ENCODE measurements at regions not wholly inside any gene's neighbourhood (a gene's known extent, or its start where the extent isn't known, plus 50 kb on each side); places are given as distances from the start of the nearest gene placed in this dataset.

DNA sequence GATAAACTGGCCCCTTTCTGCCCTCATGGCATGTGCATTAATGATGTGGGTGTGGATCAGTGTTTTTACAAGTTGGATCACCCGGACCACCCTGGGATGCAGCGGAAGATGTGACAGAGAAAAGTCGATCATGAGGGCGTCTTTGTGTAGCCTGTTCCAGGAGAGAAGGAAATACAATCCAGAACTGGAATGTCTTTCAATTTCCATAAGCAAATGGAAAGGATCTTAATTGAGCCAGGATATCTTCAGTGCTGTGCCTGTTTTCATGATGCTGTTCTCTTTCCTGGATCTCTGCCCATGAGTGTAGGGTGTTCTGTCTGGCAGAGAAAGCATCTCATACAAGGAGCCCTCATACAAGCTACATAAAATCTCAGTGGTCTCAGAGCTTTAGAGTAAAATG lies 481.4 kb downstream of the XYLT1 start:
- no peaks in the 10 kb centered on the region for H3K9me3 ChIP-seq
- no peak overlapping the region for H3K27ac ChIP-seq
- H3K36me3 ChIP-seq = no peaks in the 10 kb centered on the region
- no peak for DNase-seq
- intact Hi-C loops (cut with DNase I; ENCODE audit: low total_unique reads) = no loop called here
- H3K27me3 ChIP-seq = no peaks in the 10 kb centered on the region
- no peak overlapping the region for H3K4me3 ChIP-seq
- no peaks in the 10 kb centered on the region for H3K4me1 ChIP-seq
- TF ChIP-seq, protein P1, sequence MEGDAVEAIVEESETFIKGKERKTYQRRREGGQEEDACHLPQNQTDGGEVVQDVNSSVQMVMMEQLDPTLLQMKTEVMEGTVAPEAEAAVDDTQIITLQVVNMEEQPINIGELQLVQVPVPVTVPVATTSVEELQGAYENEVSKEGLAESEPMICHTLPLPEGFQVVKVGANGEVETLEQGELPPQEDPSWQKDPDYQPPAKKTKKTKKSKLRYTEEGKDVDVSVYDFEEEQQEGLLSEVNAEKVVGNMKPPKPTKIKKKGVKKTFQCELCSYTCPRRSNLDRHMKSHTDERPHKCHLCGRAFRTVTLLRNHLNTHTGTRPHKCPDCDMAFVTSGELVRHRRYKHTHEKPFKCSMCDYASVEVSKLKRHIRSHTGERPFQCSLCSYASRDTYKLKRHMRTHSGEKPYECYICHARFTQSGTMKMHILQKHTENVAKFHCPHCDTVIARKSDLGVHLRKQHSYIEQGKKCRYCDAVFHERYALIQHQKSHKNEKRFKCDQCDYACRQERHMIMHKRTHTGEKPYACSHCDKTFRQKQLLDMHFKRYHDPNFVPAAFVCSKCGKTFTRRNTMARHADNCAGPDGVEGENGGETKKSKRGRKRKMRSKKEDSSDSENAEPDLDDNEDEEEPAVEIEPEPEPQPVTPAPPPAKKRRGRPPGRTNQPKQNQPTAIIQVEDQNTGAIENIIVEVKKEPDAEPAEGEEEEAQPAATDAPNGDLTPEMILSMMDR (IDR thresholded peaks at IDR 0.05) = no peak

DNA sequence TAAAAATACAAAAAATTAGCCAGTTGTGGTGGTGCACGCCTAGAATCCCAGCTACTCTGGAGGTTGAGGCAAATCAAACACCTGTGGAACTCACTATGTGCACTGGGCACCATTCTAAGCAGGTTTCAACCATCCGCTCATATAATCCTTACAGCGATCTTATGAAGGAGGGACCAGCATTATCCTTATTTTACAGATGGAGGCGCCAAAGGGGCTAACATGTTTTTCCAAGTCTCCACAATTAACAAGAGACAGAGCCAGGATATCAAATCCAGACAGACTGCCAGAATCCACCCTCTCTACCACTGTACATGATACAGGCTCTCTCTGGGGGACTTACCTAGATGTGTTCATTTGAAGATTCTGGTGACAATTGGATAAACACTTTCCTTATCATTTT lies 479.0 kb downstream of the XYLT1 start:
- TF ChIP-seq, protein P1 (IDR thresholded peaks at IDR 0.05) = no peak
- Histone ChIP-seq H3K4me1 (no peaks in the 10 kb centered on the region), H3K4me3 (no peak overlapping the region), H3K36me3 (no peaks in the 10 kb centered on the region), H3K27me3 (no peaks in the 10 kb centered on the region), H3K27ac (no peak overlapping the region), H3K9me3 (no peaks in the 10 kb centered on the region)
- intact Hi-C loops (cut with DNase I; ENCODE audit: low total_unique reads) = no loop called here
- DNase-seq = no peak

DNA sequence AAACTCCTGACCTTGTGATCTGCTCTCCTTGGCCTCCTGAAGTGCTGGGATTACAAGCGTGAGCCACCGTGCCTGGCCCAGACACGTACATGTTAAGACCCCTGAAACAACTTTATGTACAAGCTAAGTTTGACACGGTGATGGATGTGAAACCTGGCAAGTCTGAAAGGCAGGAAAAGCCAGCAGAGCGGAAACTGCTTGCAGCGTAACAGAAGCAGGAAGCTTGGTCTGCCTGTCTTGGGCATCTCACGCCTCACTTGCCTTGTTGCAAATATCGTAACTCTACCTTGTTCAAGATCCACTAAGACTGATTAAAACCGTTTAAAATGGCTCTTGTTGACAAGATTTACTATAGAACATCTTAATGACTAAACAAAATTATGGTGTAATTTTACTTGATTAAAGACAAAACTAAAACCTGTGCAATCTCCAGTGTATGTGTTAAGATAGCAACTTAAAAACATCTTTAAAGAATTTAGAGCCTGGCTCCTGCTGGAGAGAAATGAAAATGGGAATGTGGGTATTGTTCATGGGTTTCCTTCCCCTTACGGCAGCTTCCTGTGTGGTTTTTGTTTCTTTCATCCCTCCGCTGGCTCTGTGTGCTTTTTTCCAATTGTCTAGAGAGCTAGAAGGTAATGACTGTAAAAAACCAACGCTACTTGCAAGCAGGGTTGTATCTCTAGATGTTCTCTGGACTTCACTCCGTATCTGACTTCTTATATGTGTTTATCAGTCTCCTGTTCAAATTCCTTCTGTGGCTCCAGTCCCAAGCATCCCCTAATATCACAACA lies 477.6 kb downstream of the XYLT1 start:
- H3K4me1 ChIP-seq = no peaks in the 10 kb centered on the region
- intact Hi-C loops (cut with DNase I; ENCODE audit: low total_unique reads) = no loop called here
- no peaks in the 10 kb centered on the region for H3K27me3 ChIP-seq
- TF ChIP-seq, protein P1 (IDR thresholded peaks at IDR 0.05) = no peak
- H3K36me3 ChIP-seq = no peaks in the 10 kb centered on the region
- H3K27ac ChIP-seq = no peak overlapping the region
- no peak for DNase-seq
- no peaks in the 10 kb centered on the region for H3K9me3 ChIP-seq
- H3K4me3 ChIP-seq = no peak overlapping the region

DNA sequence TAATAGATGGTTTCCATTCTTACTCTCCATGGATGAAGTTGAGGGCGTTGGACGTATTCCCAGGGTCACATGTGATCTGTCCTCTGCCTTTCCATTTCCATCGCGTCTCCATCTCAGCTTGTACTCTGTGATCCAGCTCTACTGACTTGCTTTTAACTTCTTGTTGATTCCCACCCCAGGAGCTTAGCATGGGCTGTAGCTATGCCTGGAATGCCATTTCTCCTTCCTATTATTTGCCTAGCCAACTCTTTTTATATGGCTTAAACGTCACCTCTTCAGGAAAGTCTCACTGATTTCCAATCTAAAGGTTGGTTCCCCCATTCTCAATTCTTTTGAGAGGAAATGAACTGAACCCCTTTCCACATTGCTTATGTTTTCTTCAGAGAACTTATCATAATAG lies 475.9 kb downstream of the XYLT1 start:
- Histone ChIP-seq H3K4me3 (no peak overlapping the region), H3K4me1 (no peaks in the 10 kb centered on the region), H3K27ac (no peak overlapping the region), H3K9me3 (no peaks in the 10 kb centered on the region), H3K27me3 (no peaks in the 10 kb centered on the region), H3K36me3 (no peaks in the 10 kb centered on the region)
- TF ChIP-seq, protein P1 (IDR thresholded peaks at IDR 0.05) = no peak
- no peak for DNase-seq
- intact Hi-C loops (cut with DNase I; ENCODE audit: low total_unique reads) = no loop called here

DNA sequence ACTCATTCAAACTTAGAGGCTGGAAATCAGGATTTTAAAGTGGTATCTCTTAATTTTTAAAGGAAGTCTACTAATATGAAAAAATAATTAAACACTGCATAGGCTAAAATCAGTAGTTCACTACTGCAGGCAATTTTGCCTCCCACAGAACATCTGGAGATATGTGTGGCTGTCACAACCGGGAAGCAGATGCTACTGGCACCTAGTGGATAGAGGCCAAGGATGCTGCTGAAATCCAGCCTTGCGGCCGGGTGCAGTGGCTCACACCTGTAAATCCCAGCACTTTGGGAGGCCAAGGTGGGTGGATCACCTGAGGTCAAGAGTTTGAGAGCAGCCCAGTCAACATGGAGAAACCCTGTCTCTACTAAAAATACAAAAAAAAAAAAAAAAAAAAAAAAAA lies 473.9 kb downstream of the XYLT1 start:
- TF ChIP-seq, protein P1 (IDR thresholded peaks at IDR 0.05) = no peak
- Histone ChIP-seq H3K4me1 (no peaks in the 10 kb centered on the region), H3K4me3 (no peak overlapping the region), H3K27ac (no peak overlapping the region), H3K36me3 (no peaks in the 10 kb centered on the region), H3K9me3 (no peaks in the 10 kb centered on the region), H3K27me3 (no peaks in the 10 kb centered on the region)
- DNase-seq = no peak
- intact Hi-C loops (cut with DNase I; ENCODE audit: low total_unique reads) = no loop called here
